D721Med (cell line): ENCODE measurements at regions not wholly inside any gene's neighbourhood (a gene's known extent, or its start where the extent isn't known, plus 50 kb on each side); places are given as distances from the start of the nearest gene placed in this dataset.

ENCODE experiments used
- DNase-seq: peaks from one replicate; pipeline ENCODE4 v3.0.0; 2011; ENCODE audit warnings: low spot score; ENCODE audit not compliant: insufficient read length
- FAIRE-seq: peaks from 2 replicates; lab custom pipeline; 2011; peaks lifted over from hg19 to GRCh38; lab: Jason Lieb, UNC
- TF ChIP-seq, protein P1 (sequence below): IDR thresholded peaks from 2 replicates; pipeline ENCODE4 v1.5.1; 2012; ENCODE audit warnings: mild to moderate bottlenecking, control low read depth; ENCODE audit not compliant: insufficient read depth; ENCODE audit errors: missing control alignments

- TF ChIP-seq, protein P1, sequence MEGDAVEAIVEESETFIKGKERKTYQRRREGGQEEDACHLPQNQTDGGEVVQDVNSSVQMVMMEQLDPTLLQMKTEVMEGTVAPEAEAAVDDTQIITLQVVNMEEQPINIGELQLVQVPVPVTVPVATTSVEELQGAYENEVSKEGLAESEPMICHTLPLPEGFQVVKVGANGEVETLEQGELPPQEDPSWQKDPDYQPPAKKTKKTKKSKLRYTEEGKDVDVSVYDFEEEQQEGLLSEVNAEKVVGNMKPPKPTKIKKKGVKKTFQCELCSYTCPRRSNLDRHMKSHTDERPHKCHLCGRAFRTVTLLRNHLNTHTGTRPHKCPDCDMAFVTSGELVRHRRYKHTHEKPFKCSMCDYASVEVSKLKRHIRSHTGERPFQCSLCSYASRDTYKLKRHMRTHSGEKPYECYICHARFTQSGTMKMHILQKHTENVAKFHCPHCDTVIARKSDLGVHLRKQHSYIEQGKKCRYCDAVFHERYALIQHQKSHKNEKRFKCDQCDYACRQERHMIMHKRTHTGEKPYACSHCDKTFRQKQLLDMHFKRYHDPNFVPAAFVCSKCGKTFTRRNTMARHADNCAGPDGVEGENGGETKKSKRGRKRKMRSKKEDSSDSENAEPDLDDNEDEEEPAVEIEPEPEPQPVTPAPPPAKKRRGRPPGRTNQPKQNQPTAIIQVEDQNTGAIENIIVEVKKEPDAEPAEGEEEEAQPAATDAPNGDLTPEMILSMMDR: no peak
- DNase-seq (no peak), FAIRE-seq (no peak)
These were observed 64.0 kb upstream of the FOXN2 start for GRCh38 chr2:48250474-48250844.

DNA sequence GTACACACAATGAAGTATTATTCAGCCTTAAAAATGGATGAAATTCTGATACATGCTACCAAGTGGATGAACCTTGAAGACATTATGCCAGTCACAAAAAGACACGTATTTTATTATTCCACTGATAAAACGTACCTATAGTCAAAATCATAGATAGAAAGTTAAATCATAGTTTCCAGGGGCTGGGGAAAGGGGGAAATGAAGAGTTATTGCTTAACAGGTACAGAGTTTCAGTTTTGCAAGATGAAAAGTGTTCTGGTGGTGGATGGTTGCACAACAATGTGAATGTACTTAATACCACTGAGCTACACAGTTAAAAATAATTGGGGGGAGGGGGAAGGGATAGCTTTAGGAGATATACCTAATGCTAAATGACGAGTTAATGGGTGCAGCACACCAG lies 63.5 kb upstream of the FOXN2 start:
- TF ChIP-seq, protein P1: no peak
- no peak for FAIRE-seq
- no peak for DNase-seq

DNA sequence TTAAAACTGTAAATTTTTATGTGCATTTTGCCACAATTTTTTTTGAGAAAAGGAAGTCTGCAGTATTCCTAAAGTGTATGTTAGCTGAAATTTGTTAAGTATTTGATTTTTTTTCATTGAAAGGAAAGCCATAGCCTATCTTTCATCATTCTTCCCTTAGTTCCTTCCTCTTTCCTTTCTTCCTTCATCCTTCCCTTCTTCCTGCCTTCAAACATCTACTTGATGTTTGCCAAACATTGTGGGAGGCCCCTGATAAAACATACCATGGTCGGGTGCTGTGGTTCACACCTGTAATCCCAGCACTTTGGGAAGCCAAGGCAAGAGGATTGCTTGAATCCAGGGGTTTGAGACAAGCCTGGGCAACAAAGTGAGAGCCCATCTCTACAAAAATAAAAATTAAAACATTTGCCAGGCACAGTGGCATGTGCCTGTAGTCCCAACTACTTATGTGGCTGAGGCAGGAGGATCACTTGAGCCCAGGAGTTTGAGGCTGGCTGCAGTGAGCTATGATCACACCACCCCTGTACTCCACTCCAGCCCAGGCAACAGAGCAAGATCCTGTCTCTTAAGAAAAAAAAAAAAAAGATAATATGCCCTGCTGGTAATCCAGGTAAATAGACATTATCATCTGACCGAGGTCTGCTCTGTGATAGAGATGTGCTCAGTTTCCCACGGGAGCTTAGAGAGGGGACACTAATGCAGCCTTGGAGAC lies 62.9 kb upstream of the FOXN2 start:
- FAIRE-seq (no peak), DNase-seq (no peak)
- TF ChIP-seq, protein P1: no peak

GRCh38 chr2:48253301-48253700 lies 61.2 kb upstream of the FOXN2 start:
- TF ChIP-seq, protein P1: no peak
- no peak for FAIRE-seq
- DNase-seq: no peak

DNA sequence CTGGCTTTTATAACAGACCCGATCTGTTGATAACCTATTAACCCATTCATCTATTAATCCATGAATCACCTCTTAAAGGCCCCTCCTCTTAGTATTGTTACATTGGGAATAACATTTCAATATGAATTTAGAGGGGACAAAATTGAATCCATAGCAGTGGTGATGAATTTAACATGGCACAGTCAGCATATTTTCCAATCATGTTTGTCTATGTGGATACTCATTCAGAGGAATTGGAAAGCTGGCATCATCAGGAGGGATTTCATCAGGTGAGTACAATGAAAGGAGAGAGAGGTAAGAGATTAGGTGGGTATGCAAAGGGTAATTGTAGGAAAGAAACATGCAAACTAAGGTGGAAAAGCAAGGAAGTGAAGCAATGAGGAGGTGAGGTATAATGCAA lies 59.6 kb upstream of the FOXN2 start:
- TF ChIP-seq, protein P1: no peak
- FAIRE-seq: no peak

GRCh38 chr2:48257456-48257855 lies 57.0 kb upstream of the FOXN2 start:
- FAIRE-seq: peak; percentile 66
- TF ChIP-seq, protein P1: no peak
- DNase-seq: no peak

More for the DNA sequence above, 59.6 kb upstream of the FOXN2 start:
- no peak for DNase-seq

DNA sequence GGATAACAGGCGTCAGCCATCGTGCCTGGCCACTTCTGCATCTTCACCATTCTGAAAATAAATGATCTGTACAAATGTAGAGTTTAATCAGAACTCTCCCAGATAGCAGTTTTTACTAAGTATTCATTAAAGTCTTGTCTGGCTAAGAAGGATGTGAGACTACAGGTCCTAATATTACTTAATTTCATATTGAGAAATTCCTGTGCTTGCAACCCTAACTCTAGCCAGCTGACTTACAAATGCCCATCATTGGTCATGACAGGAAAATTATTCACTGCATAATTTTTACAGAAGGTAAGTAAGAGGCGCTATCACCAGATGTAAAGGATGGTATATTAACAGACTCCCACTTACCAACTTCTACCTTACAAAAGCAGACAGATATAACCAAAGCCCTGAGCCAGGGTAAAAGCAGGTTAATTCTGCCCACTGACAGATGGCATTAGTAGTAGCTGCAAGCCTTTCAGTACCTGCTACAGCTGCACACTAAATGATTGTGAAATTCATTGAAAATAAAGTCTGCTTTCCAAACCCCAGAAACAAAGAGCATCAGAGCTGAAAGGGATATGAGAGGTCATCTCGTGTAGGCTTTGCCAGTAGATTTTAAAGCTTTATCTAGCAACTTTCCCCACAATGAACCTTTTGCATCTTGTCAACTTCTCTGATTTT lies 55.9 kb upstream of the FOXN2 start:
- no peak for FAIRE-seq
- no peak for DNase-seq

More for the DNA sequence above, 55.9 kb upstream of the FOXN2 start:
- TF ChIP-seq, protein P1: no peak
